ENCODE measurements at regions not wholly inside any gene's neighbourhood (a gene's known extent, or its start where the extent isn't known, plus 50 kb on each side); places are given as distances from the start of the nearest gene placed in this dataset.

DNA sequence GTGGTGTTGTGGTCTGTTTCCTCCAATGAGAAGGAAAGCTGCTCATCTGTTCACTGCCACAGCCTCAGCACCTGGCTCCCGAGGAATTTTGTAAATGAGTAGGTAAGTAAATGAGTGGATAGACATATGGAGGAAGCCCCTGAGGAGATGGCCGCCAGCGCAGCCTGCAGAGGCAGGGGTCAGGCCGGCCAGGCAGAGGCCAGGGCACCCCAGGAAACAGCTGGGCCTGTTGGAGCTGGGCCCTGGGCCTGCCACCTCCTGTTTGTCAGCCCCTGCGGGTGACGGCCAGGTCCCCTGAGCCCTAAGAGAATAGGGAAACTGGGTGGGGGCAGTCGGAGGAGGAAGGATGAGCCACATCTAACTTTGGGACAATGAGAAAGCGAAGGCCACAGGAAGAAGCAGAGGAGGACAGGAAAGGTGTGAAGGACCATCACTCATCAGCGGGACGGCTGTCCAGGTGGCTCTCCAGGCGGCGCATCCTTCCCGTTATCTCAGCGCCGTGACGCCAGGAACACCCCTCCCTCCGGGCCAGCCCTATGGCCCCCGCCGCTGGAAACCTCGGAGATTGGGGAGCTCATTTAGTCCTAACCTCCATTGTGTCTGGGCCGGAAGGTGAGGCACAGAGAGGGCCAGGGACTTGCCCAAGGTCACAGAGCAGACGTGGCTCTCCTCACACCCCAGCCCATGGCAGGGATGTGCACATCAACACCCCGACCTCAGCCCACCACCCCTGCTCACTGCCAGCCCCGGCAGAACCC is 142.3 kb upstream of the UNC5B start:
- no peak for DNase-seq (ENCODE audit: low read depth in 2 of 2)

DNA sequence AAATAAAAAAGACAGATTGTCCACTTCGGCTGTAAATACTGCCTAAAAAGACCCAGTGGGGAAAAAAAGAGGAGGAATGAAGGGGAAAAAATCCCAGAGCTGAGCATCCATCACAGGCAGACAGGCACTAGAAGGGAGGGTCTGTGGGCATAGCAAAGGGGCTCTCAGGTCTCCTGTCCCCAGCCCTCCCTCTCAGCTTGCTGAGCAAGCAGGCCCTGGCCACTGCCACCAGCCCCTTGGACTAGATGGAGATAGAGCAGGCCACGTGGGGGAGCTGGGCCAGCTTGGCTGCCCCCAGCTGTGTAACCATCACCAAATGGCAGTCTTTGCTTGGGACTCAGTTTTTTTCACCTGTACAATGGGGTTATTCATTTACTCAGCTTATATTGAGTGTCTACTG is 141.6 kb upstream of the UNC5B start:
- DNase-seq (ENCODE audit: low read depth in 2 of 2), result no peak

DNA sequence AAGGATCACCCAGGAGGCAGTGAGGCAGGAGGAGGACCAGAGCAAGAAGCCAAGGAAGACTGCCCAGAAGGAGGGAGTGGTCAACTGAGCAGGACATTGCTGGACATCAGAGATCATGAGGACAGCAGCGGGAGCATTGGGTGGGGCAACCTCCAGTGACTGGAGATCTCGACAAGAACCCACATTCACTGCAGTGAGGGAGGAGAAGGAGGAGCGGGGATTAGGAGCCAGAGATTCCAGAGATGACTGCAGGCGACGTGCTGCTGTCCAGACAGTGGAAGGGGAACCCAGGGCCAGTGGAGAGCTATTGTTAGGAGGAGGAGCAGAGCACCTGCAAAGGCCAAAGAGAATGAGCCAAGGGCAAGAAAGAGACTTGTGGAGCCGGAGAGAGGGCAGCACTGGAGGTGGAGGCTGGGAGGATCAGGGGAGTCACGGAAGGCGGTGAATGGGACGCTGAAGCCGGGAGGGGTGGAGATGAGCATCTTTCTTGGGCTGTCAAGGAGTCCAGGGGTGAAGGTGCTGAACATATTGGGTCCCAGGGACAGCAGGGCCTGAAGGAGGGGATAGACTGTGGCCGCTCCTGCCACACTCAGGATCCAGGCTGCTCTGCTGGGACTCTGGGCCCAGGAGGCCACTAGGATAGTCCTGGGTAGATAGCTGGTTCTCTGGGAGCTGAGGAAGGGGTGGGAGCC is 140.1 kb upstream of the UNC5B start:
- no peak for DNase-seq (ENCODE audit: low read depth in 2 of 2)

- no peak for DNase-seq (ENCODE audit: low read depth in 2 of 2)
These were observed 139.6 kb upstream of the UNC5B start for GRCh38 chr10:71072823-71073210.

GRCh38 chr10:71073451-71074175 is 138.8 kb upstream of the UNC5B start:
- DNase-seq (ENCODE audit: low read depth in 2 of 2), result no peak

DNA sequence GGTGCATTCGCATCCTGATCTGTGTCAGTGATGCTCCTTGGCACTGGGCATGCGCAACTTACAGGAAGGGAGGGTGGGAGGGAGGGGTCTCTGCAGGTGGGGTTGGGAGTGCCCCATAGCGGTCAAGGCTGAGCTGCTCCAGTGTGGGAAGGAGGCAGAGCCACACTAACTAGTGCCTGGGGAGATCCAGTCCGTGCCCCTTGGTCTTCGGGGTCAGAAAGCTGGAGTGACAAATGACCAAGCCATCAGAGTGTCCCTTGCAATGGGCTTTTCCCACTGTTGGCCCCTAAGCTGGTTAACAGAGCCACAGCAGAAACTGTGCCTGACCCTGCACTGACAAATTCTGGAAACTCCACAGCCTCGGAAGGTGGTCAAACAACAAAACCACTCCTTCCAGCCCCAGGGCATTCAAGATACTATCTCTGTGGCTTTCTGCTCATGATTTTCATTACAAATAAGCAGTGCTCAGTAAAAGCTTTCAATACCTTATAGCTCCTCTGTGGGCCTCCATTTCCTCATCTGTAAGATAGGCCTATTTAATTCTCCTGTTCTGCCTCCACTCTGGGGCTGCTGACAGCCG is 138.1 kb upstream of the UNC5B start:
- no peak for DNase-seq (ENCODE audit: low read depth in 2 of 2)

- DNase-seq (ENCODE audit: low read depth in 2 of 2), result no peak
These were observed 137.1 kb upstream of the UNC5B start for GRCh38 chr10:71075086-71075758.

GRCh38 chr10:71075759-71076472 is 136.5 kb upstream of the UNC5B start:
- no peak for DNase-seq (ENCODE audit: low read depth in 2 of 2)

GRCh38 chr10:71076473-71077142 is 135.8 kb upstream of the UNC5B start:
- DNase-seq (ENCODE audit: low read depth in 2 of 2), result no peak

DNA sequence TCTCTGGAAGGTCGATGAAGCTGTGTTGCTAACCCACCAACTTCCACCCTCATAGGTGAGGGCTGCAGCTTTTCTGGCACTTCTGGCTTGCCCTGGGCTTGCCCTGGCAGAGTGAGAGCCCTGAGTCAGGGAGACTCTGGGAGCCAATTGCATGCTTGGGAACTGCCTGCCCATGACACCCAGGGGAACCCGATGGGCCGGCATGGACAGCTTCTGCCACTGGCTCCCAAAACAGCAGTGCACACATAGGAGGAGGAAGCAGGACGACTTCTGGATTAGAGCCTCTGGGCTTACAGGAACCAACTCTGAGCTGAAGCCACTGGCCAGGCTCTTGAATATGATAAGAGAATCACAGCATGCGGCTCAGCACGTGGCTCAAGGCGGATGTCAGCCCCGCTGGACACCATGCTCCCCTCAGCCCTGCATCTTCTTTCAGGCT is 135.2 kb upstream of the UNC5B start:
- DNase-seq (ENCODE audit: low read depth in 2 of 2), result no peak

DNA sequence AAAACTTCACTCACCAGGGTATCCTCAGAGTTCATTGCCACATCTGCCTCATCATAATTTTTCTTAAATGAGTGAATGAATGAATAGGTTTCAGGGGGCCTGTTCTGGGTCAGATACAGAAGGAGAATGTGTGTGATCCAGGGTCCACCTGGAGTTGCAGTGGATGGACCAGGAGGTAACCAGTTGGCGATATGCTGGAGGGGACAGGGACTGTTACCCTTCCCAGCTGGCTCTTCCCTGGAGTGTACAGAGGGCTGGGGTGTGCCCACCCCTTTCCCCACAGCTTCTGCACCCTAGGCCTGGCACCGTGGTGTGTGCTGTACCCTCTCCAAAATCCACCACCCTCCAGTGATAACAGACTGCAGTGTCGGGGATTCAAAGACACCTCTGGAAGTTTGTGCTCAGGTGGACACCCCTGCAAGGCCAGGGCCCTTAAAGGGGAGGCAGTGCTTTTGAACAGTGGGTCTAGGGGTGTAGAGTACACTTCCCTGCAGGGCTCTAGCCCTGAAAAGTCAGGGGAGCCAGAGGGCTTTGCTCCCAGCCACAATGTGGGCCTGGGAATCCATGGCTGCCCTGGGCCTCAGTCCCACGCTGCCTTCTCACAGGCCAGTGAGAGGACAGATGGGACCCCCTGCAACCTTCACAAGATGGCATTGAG is 134.4 kb upstream of the UNC5B start:
- no peak for DNase-seq (ENCODE audit: low read depth in 2 of 2)

DNA sequence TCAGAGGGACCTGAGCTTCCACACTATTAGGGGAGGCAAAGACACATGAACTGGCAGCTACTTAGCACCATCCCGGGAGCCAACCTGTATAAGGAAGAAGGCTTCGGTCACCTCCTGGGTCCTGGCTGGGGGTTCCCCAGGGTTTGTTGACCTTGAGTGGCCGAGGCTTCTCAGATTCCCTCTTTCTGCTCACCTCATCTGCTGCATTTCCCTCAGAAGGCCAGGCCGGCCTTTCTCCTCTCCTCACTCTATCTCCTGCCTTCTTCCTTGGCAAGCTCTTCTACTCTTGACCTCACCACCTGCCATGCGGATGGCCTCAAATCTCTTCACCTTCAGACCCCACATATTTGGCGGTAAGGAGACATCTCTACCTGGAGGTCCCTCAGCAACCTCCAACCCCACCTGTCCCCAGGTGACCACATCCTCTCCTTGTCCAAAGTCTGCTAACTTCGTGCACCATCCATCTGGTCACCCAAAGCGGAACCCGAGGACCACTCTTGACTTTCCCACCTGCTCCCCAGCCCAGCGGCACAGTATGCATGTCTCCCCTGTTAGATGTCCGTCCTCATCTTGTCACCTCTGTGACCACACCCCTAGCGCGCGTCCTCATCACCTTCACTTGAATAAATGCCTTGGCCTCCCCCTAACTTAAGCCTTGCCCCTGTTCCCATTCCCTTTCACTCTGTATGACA is 133.8 kb upstream of the UNC5B start:
- DNase-seq (ENCODE audit: low read depth in 2 of 2), result no peak

DNA sequence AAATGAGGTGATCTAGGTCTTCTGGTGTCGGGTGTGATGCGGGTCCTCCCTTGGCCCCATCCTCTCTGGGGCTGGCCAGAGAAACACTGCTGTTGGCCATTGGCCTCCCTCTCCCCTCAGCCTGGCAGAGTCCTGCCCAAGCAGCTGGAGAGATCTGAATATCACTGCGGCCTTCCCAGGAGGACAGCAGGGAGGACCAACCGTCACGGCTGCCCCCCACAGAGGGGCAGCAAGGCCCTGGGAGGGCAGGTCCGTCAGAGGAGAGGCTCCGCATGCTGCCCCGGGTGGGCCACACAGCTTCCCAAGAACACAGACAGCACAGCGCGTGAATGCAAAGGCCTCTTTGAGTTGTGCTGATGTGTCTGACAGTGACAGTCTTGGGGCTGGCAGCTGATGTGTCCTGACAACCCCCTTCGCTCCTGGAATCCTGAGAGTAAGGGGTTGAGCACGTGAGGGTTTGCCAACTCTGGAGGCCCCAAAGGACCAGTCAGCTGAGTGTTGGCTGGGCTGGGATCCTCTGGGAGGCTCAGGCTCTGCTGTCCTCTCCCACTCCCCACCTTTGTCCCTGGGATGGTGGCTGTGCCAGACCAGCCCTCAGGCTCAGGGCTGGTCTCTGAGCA is 132.5 kb upstream of the UNC5B start:
- no peak for DNase-seq (ENCODE audit: low read depth in 2 of 2)

DNA sequence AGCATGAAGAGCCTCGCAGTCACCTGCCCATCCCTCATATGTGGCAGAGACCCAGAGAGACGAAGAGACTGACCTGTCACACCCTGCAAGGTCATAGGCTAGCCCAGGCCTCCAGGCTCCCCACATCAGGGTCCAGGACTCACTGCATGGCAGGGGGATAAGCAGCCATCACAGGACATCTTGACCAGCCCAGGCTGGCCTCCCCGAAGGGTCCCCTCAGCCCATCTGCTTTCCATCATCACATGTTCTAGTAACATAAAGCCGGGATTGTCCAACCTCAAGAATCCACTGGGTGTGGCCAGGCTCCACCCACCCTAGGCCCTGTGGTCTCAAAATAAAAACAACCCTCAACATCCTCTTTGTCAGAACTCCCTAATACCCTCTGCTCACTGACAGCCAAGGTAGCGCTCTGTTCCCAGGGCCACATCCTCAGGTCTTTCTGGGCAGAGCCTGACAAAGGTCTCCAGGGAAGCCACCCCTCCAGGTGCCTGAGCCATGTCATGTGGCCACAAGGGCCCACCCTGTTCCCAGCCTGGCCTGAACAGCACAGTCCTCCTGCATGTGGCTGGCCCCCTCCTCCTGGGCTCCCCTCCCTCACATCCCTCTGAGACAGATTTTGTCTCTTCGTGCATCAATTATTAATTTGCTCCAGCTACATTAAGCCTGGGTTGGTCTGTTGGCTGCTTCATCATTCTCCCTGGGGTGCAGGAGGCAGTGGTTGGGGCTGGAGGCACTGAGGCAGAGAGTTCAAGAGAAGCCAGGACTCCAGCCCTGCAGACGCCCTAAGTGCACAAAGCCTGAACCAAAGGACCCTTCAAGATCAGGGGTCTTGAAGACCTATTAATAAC is 131.8 kb upstream of the UNC5B start:
- DNase-seq (ENCODE audit: low read depth in 2 of 2), result no peak

- DNase-seq (ENCODE audit: low read depth in 2 of 2), result no peak
These were observed 131.2 kb upstream of the UNC5B start for GRCh38 chr10:71081229-71081560.

DNA sequence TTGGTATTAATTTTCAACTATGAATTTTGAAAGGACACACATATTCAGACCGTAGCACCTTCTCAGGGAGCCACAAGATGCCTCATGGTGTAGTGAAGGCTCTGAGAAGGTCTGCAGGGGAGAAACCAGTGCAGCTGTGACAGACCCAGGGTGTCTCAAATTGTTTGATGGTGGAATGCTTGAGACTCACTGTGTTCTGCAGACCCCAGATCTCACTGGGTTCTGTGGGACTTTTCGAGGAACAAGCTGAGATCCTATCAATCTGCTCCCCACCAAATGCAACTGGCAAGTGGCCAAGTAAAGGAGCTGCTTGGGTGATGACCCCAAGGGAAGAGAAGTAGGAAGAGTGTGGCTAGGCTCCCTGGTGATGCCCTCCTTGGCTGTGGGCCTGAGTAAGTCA is 130.5 kb upstream of the UNC5B start:
- no peak for DNase-seq (ENCODE audit: low read depth in 2 of 2)

DNA sequence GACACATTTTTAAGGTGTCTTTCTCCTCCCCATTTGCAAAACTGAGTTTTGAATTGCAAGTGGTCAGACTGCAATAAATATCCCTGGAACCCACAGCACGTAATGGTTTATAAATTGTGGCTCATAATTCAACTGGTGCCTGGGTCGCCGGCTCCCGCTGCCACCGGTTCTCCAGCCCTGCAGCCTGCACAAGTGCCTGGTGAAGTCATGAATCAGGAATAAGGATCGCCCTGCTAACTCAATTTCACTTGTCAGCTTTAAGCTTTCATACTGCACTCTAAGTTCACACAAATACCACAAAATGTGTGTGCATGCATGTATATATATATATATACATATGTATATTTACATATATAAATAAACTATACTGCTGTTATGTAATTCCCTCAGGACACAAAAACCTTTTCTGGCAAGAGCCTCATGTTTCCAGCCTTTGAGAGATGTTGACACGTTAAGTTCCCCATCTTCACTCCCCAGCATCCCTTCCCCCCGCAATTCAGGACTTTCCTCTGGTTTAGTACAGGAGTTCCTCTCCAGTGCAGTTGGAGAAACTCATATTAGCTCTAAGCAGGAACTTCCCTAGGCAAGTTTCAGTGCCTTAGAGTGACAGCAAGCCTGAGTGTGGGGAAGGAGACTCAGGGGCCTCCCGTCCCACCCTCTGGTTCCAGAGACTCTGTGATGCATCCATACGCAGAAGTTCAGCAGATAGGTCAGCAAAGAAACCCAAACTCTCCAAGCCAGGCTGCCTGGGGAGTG is 129.2 kb upstream of the UNC5B start:
- DNase-seq (ENCODE audit: low read depth in 2 of 2), result no peak

GRCh38 chr10:71083716-71083975 is 128.7 kb upstream of the UNC5B start:
- no peak for DNase-seq (ENCODE audit: low read depth in 2 of 2)

All from stimulated activated CD4-positive, alpha-beta T cell treated with anti-CD3 and anti-CD28 coated beads, Interleukin-4, amount 100 ng/mL, for 48 hours (primary cell).